ENCODE measurements at regions not wholly inside any gene's neighbourhood (a gene's known extent, or its start where the extent isn't known, plus 50 kb on each side); places are given as distances from the start of the nearest gene placed in this dataset.

DNA sequence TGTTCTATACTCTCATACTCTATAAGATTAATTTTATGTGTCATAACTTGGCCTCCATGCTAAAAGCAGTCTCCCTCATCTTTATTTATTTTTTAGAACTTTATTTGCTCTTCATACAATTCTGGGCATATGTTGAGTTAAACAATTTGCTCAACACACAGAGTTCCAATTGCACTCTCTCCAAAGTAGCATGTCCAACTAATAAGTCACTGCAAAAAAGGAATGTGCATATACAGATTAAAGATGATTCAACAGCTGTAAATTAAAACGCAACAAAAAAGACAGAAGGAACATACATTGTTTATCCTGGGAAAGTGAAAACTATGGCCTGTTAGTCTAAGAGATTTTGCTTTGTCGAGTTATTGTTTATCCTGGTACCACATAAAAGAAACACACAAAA, 277.7 kb upstream of the ACVR2A start (continued):
- TF ChIP-seq, protein P1, sequence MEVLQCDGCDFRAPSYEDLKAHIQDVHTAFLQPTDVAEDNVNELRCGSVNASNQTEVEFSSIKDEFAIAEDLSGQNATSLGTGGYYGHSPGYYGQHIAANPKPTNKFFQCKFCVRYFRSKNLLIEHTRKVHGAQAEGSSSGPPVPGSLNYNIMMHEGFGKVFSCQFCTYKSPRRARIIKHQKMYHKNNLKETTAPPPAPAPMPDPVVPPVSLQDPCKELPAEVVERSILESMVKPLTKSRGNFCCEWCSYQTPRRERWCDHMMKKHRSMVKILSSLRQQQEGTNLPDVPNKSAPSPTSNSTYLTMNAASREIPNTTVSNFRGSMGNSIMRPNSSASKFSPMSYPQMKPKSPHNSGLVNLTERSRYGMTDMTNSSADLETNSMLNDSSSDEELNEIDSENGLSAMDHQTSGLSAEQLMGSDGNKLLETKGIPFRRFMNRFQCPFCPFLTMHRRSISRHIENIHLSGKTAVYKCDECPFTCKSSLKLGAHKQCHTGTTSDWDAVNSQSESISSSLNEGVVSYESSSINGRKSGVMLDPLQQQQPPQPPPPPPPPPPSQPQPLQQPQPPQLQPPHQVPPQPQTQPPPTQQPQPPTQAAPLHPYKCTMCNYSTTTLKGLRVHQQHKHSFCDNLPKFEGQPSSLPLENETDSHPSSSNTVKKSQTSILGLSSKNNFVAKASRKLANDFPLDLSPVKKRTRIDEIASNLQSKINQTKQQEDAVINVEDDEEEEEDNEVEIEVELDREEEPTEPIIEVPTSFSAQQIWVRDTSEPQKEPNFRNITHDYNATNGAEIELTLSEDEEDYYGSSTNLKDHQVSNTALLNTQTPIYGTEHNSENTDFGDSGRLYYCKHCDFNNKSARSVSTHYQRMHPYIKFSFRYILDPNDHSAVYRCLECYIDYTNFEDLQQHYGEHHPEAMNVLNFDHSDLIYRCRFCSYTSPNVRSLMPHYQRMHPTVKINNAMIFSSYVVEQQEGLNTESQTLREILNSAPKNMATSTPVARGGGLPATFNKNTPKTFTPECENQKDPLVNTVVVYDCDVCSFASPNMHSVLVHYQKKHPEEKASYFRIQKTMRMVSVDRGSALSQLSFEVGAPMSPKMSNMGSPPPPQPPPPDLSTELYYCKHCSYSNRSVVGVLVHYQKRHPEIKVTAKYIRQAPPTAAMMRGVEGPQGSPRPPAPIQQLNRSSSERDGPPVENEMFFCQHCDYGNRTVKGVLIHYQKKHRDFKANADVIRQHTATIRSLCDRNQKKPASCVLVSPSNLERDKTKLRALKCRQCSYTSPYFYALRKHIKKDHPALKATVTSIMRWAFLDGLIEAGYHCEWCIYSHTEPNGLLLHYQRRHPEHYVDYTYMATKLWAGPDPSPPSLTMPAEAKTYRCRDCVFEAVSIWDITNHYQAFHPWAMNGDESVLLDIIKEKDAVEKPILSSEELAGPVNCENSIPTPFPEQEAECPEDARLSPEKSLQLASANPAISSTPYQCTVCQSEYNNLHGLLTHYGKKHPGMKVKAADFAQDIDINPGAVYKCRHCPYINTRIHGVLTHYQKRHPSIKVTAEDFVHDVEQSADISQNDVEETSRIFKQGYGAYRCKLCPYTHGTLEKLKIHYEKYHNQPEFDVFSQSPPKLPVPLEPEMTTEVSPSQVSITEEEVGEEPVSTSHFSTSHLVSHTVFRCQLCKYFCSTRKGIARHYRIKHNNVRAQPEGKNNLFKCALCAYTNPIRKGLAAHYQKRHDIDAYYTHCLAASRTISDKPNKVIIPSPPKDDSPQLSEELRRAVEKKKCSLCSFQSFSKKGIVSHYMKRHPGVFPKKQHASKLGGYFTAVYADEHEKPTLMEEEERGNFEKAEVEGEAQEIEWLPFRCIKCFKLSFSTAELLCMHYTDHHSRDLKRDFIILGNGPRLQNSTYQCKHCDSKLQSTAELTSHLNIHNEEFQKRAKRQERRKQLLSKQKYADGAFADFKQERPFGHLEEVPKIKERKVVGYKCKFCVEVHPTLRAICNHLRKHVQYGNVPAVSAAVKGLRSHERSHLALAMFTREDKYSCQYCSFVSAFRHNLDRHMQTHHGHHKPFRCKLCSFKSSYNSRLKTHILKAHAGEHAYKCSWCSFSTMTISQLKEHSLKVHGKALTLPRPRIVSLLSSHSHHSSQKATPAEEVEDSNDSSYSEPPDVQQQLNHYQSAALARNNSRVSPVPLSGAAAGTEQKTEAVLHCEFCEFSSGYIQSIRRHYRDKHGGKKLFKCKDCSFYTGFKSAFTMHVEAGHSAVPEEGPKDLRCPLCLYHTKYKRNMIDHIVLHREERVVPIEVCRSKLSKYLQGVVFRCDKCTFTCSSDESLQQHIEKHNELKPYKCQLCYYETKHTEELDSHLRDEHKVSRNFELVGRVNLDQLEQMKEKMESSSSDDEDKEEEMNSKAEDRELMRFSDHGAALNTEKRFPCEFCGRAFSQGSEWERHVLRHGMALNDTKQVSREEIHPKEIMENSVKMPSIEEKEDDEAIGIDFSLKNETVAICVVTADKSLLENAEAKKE (CRISPR knock-in tag; IDR thresholded peaks at IDR 0.05), result no peak
- TF ChIP-seq, protein P2, sequence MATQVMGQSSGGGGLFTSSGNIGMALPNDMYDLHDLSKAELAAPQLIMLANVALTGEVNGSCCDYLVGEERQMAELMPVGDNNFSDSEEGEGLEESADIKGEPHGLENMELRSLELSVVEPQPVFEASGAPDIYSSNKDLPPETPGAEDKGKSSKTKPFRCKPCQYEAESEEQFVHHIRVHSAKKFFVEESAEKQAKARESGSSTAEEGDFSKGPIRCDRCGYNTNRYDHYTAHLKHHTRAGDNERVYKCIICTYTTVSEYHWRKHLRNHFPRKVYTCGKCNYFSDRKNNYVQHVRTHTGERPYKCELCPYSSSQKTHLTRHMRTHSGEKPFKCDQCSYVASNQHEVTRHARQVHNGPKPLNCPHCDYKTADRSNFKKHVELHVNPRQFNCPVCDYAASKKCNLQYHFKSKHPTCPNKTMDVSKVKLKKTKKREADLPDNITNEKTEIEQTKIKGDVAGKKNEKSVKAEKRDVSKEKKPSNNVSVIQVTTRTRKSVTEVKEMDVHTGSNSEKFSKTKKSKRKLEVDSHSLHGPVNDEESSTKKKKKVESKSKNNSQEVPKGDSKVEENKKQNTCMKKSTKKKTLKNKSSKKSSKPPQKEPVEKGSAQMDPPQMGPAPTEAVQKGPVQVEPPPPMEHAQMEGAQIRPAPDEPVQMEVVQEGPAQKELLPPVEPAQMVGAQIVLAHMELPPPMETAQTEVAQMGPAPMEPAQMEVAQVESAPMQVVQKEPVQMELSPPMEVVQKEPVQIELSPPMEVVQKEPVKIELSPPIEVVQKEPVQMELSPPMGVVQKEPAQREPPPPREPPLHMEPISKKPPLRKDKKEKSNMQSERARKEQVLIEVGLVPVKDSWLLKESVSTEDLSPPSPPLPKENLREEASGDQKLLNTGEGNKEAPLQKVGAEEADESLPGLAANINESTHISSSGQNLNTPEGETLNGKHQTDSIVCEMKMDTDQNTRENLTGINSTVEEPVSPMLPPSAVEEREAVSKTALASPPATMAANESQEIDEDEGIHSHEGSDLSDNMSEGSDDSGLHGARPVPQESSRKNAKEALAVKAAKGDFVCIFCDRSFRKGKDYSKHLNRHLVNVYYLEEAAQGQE (IDR thresholded peaks at IDR 0.05; ENCODE audit: unreplicated experiment), result no peak
- TF ChIP-seq STAT1 (IDR thresholded peaks at IDR 0.05; ENCODE audit: unreplicated experiment), result no peak
- TF ChIP-seq EZH2 (IDR thresholded peaks at IDR 0.05; ENCODE audit: low read depth, unreplicated experiment), result no peak
- TF ChIP-seq EZH2phosphoT487 (IDR thresholded peaks at IDR 0.05; ENCODE audit: unreplicated experiment), result no peak
- no peak for TF ChIP-seq ZNF331 (CRISPR knock-in tag; IDR thresholded peaks at IDR 0.05; ENCODE audit: low read depth)
- TF ChIP-seq CREB1 (CRISPR knock-in tag; IDR thresholded peaks at IDR 0.05; ENCODE audit: low read depth), result no peak
- no peak for TF ChIP-seq NANOG (IDR thresholded peaks at IDR 0.05; ENCODE audit: borderline replicate concordance)

Measured in GM23338 (cell line).